ENCODE measurements at regions not wholly inside any gene's neighbourhood (a gene's known extent, or its start where the extent isn't known, plus 50 kb on each side); places are given as distances from the start of the nearest gene placed in this dataset.

DNA sequence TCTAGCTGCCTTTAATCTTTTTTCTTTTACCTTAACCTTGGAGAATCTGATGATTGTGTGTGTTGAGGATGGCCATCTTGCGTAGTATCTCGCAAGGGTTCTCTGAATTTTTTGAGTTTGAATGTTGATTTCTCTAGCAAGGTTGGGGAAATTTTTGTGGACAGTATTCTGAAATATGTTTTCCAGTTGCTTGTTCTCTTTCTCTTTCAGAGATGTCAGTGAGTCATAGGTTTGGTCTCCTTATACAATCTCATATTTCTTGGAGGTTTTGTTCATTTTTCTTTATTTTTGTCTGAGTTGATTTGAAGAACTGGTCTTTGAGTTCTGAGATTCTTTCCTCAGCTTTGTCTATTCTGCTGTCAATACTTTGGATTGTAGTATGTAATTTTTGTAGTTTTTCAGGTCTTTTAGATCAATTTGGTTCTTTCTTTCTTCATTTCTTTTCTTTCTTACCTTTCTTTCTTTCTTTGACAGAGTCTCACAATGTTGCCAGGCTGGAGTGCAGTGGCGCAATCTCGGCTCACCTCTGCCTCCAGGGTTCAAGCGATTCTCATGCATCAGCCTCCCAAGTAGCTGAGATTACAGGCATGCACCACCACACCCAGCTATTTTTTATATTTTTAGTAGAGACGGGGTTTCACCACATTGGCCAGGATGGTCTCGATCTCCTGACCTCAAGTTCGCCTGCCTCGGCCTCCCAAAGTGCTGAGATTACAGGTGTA, 366.4 kb upstream of the RASGRP1 start:
- TF ChIP-seq POLR2A (IDR thresholded peaks at IDR 0.05; ENCODE audit: low read depth, low read length) (no peak), POLR2AphosphoS5 (IDR thresholded peaks at IDR 0.05; ENCODE audit: low read depth, low read length) (no peak), TAF1 (IDR thresholded peaks at IDR 0.05; ENCODE audit: low read depth, low read length) (no peak), POU2F2 (IDR thresholded peaks at IDR 0.05; ENCODE audit: low read depth, low read length) (no peak), PAX5 (IDR thresholded peaks at IDR 0.05; ENCODE audit: insufficient read depth, low read length, severe bottlenecking) (no peak), SPI1 (IDR thresholded peaks at IDR 0.05; ENCODE audit: low read depth, low read length) (no peak)
